HFFc6 (cell line): ENCODE measurements at regions not wholly inside any gene's neighbourhood (a gene's known extent, or its start where the extent isn't known, plus 50 kb on each side); places are given as distances from the start of the nearest gene placed in this dataset.

ENCODE experiments used
- DNase-seq: peaks from one replicate; pipeline ENCODE4 v3.0.0-alpha.2; 2018
- H3K27ac Mint-ChIP-seq: 2 replicates; pipeline ENCODE4 v1.8.0; 2020; ENCODE audit warnings: mild to moderate bottlenecking, mixed read lengths
- H3K27me3 Mint-ChIP-seq: 2 replicates; pipeline ENCODE4 v1.8.0; 2021; ENCODE audit warnings: mild to moderate bottlenecking, moderate library complexity, mixed read lengths; ENCODE audit not compliant: insufficient read depth
- H3K36me3 Mint-ChIP-seq: 2 replicates; pipeline ENCODE4 v1.8.0; 2021; ENCODE audit warnings: low read depth, mixed read lengths
- H3K4me1 Mint-ChIP-seq: 2 replicates; pipeline ENCODE4 v1.8.0; 2020; ENCODE audit warnings: low read depth, mixed read lengths
- H3K4me3 Mint-ChIP-seq: 2 replicates; pipeline ENCODE4 v1.8.0; 2020; ENCODE audit warnings: mild to moderate bottlenecking, moderate library complexity, mixed read lengths
- H3K9me3 Mint-ChIP-seq: 2 replicates; pipeline ENCODE4 v1.8.0; 2020; ENCODE audit warnings: mild to moderate bottlenecking, mixed read lengths
- CTCF ChIP-seq: fragments of 200-600 bp; sonication (generic); IDR thresholded peaks from 2 replicates; pipeline ENCODE4 v1.5.0; 2021; ENCODE audit warnings: antibody characterized with exemption, mild to moderate bottlenecking

GRCh38 chr15:54941417-54941816 lies 255.3 kb downstream of the RSL24D1 start:
- Mint-ChIP-seq H3K4me1 (no peaks in the 10 kb centered on the region), H3K27me3 (peaks cover 3% of the 10 kb centered on the region; the same call in 1 of the 2 replicates), H3K36me3 (no peaks in the 10 kb centered on the region), H3K4me3 (no peak overlapping the region), H3K9me3 (peaks cover 42% of the 10 kb centered on the region), H3K27ac (no peak overlapping the region)
- no peak for DNase-seq
- TF ChIP-seq CTCF = no peak

- Mint-ChIP-seq H3K27ac (no peak overlapping the region), H3K27me3 (no peaks in the 10 kb centered on the region; the same call in 1 of the 2 replicates), H3K36me3 (no peaks in the 10 kb centered on the region), H3K4me1 (no peaks in the 10 kb centered on the region), H3K9me3 (peaks cover 37% of the 10 kb centered on the region), H3K4me3 (no peak overlapping the region)
- no peak for DNase-seq
- TF ChIP-seq CTCF = no peak
These were observed 279.4 kb downstream of the RSL24D1 start for GRCh38 chr15:54917312-54917711.

DNA sequence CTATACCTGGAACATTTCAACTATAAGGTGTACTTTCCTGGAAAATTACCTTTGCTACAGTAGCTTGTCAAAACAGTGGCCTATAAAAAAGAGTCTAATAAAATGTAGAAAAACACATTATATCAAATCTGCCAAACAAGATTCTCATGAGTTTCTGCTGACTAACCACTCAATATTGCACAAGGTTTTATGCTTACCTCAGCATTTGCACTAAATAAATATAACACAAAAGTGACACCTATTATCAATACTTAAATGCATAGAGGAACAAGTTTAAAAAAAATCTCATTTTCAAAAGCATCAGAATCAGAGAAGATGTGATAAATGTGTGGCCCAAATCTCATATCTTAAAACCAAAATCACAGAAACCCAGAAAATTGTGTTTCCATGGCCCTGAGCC lies 281.4 kb downstream of the RSL24D1 start:
- Mint-ChIP-seq H3K27me3 (no peaks in the 10 kb centered on the region; the same call in 1 of the 2 replicates), H3K4me1 (no peaks in the 10 kb centered on the region), H3K36me3 (no peaks in the 10 kb centered on the region), H3K9me3 (peaks cover 39% of the 10 kb centered on the region), H3K27ac (no peak overlapping the region), H3K4me3 (no peak overlapping the region)
- no peak for DNase-seq
- TF ChIP-seq CTCF = no peak

DNA sequence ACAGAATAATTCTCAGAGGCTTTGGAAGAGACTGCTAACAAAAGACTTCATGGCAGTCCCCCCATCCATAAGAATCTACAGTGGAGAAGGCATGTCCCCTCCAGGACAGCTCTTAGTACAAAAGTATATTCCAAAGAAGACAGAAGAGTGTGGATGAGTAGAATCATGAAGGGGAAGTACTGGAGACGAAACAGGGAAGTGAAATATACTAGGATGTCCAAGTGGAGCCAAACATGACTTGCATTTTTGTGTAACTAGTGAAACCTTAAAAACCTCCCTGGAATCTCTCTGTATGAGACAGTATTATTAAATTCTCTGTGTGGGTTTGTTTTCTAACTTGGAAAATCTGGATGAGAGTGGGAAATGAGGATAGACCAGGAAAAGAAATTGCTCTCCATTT lies 312.4 kb downstream of the RSL24D1 start:
- H3K27ac Mint-ChIP-seq = no peak overlapping the region
- no peaks in the 10 kb centered on the region for H3K4me1 Mint-ChIP-seq
- H3K4me3 Mint-ChIP-seq = no peak overlapping the region
- no peaks in the 10 kb centered on the region for H3K36me3 Mint-ChIP-seq
- H3K9me3 Mint-ChIP-seq = peaks cover 65% of the 10 kb centered on the region
- H3K27me3 Mint-ChIP-seq = no peaks in the 10 kb centered on the region; the same call in 1 of the 2 replicates
- DNase-seq = no peak
- TF ChIP-seq CTCF = no peak

- Mint-ChIP-seq H3K9me3 (peaks cover 50% of the 10 kb centered on the region), H3K27me3 (no peaks in the 10 kb centered on the region), H3K4me1 (no peaks in the 10 kb centered on the region), H3K27ac (no peak overlapping the region), H3K4me3 (no peak overlapping the region), H3K36me3 (peaks cover 7% of the 10 kb centered on the region)
- TF ChIP-seq CTCF = no peak
- no peak for DNase-seq
These were observed 336.8 kb downstream of the RSL24D1 start for GRCh38 chr15:54859982-54860381.

DNA sequence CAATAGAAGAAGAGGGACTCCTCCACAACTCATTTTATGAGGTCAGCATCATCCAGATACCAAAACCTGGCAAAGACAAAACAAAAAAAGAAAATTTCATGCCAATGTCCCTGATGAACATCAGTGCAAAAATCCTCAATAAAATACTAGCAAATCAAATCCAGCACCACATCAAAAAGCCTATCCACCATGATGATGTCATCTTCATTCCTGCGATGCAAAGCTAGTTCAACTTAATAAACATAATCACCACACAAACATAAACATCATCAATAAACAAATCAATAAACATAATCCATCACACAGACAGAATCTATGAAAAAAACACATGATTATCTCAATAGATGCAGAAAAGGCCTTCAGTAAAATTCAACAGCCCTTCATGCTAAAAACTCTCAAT lies 342.1 kb downstream of the RSL24D1 start:
- DNase-seq = no peak
- Mint-ChIP-seq H3K27me3 (no peaks in the 10 kb centered on the region), H3K4me3 (no peak overlapping the region), H3K27ac (no peak overlapping the region), H3K4me1 (no peaks in the 10 kb centered on the region), H3K9me3 (peaks cover 69% of the 10 kb centered on the region), H3K36me3 (no peaks in the 10 kb centered on the region; the same call in 1 of the 2 replicates)
- no peak for TF ChIP-seq CTCF
